SK-N-SH (cell line): ENCODE measurements at regions not wholly inside any gene's neighbourhood (a gene's known extent, or its start where the extent isn't known, plus 50 kb on each side); places are given as distances from the start of the nearest gene placed in this dataset.

Experiments
- CTCF ChIA-PET: fragments of 300-600, 350-600 bp; formaldehyde crosslinking; extraction: SDS; loops from one replicate; lab custom pipeline; 2021; lab: Yijun Ruan, JAX
- POLR2A ChIA-PET: fragments of 350-600 bp; sonication (Branson Sonifier 250); formaldehyde crosslinking; extraction: SDS; loops from one replicate; lab custom pipeline; 2020; ENCODE audit warnings: antibody characterized with exemption, inconsistent platforms; lab: Yijun Ruan, JAX
- DNase-seq: peaks from one replicate; pipeline ENCODE4 v3.0.0; 2012
- H2AFZ ChIP-seq: fragments of 200-600 bp; sonication (generic); 2 replicates; pipeline ENCODE4 v1.8.1; 2016; ENCODE audit warnings: antibody characterized with exemption, mild to moderate bottlenecking, low read depth
- H3F3A ChIP-seq: fragments of 200-600 bp; sonication (generic); replicated peaks from 2 replicates; pipeline ENCODE3; 2016; ENCODE audit warnings: antibody characterized with exemption, mild to moderate bottlenecking; ENCODE audit not compliant: insufficient read depth
- H3K27ac ChIP-seq, 2 experiments: fragments of 200-500 bp in 1 of 2; fragments of 200-600 bp in 1 of 2; sonication (Bioruptor generic) in 1 of 2; sonication (generic), shearing (Covaris generic) in 1 of 2; 2 replicates each; pipeline versions ENCODE4 v1.5.1 to v1.6.1; 2014 to 2016; ENCODE audit warnings: low read depth in 2 of 2, inconsistent platforms in 1 of 2, low read length in 1 of 2, mild to moderate bottlenecking in 1 of 2, mixed read lengths in 1 of 2
- H3K27me3 ChIP-seq: fragments of 200-600 bp; sonication (generic), shearing (Covaris generic); 2 replicates; pipeline ENCODE4 v1.6.1; 2016; ENCODE audit warnings: mixed run types; ENCODE audit not compliant: insufficient read depth
- H3K36me3 ChIP-seq, 2 experiments: fragments of 200-500 bp in 1 of 2; fragments of 200-600 bp in 1 of 2; sonication (Bioruptor generic) in 1 of 2; sonication (generic) in 1 of 2; replicated peaks in 1 of 2; 2 replicates each; pipeline versions ENCODE3 to v1.5.1; 2014 to 2016; ENCODE audit warnings: low read length in 1 of 2, mild to moderate bottlenecking in 1 of 2; ENCODE audit not compliant: insufficient read depth in 2 of 2, control insufficient read depth in 1 of 2
- H3K4me1 ChIP-seq, 2 experiments: fragments of 200-500 bp in 1 of 2; fragments of 200-600 bp in 1 of 2; sonication (Bioruptor generic) in 1 of 2; sonication (generic), shearing (Covaris generic) in 1 of 2; 2 replicates each; pipeline versions ENCODE4 v1.5.1 to v1.6.1; 2014 to 2016; ENCODE audit warnings: low read depth in 1 of 2, low read length in 1 of 2, mixed run types in 1 of 2; ENCODE audit not compliant: insufficient read depth in 2 of 2, control insufficient read depth in 1 of 2
- H3K4me2 ChIP-seq: fragments of 200-600 bp; sonication (generic), shearing (Covaris generic); 2 replicates; pipeline ENCODE4 v1.6.1; 2017; ENCODE audit warnings: mixed run types
- H3K4me3 ChIP-seq, 2 experiments: fragments of 200-500 bp in 1 of 2; fragments of 200-600 bp in 1 of 2; sonication (Bioruptor generic) in 1 of 2; sonication (generic), shearing (Covaris generic) in 1 of 2; 2 replicates each; pipeline versions ENCODE4 v1.5.1 to v1.8.1; 2014 to 2016; ENCODE audit warnings: low read depth in 2 of 2, inconsistent platforms in 1 of 2, low read length in 1 of 2, mild to moderate bottlenecking in 1 of 2, mixed read lengths in 1 of 2, moderate library complexity in 1 of 2
- H3K79me2 ChIP-seq: fragments of 200-600 bp; sonication (generic); 2 replicates; pipeline ENCODE4 v1.8.1; 2017; ENCODE audit warnings: mild to moderate bottlenecking; ENCODE audit not compliant: insufficient read depth
- H3K9ac ChIP-seq: fragments of 200-600 bp; sonication (generic); 2 replicates; pipeline ENCODE4 v1.6.1; 2017; ENCODE audit warnings: mixed run types
- H3K9me2 ChIP-seq: fragments of 200-600 bp; sonication (generic); 2 replicates; pipeline ENCODE4 v1.6.1; 2017; ENCODE audit warnings: mixed run types
- H3K9me3 ChIP-seq: fragments of 200-600 bp; sonication (generic); 2 replicates; pipeline ENCODE4 v1.6.1; 2017; ENCODE audit warnings: mixed run types, mild to moderate bottlenecking, moderate library complexity
- H4K20me1 ChIP-seq: fragments of 200-600 bp; sonication (generic); 2 replicates; pipeline ENCODE4 v1.6.1; 2017; ENCODE audit warnings: mild to moderate bottlenecking, mixed run types; ENCODE audit not compliant: insufficient read depth
- CHD2 ChIP-seq: fragments of 150-350 bp; IDR thresholded peaks from 2 replicates; pipeline ENCODE4 v1.6.1; 2018; ENCODE audit warnings: low read length; ENCODE audit not compliant: partially characterized antibody
- CTCF ChIP-seq: fragments of 200-600 bp; sonication (generic); IDR thresholded peaks from 2 replicates; pipeline ENCODE4 v1.6.1; 2017; ENCODE audit warnings: antibody characterized with exemption, mild to moderate bottlenecking, moderate library complexity
- EZH2phosphoT487 ChIP-seq: fragments of 200-600 bp; sonication (generic); IDR thresholded peaks from 2 replicates; pipeline ENCODE4 v1.6.1; 2017; ENCODE audit warnings: low read depth, mixed run types, mild to moderate bottlenecking, antibody characterized with exemption, moderate library complexity, borderline replicate concordance
- GABPA ChIP-seq: IDR thresholded peaks from 2 replicates; pipeline ENCODE4 v1.4.0; 2012; ENCODE audit warnings: low read depth, mild to moderate bottlenecking
- GATA2 ChIP-seq: sonication (generic); formaldehyde crosslinking; IDR thresholded peaks from 2 replicates; pipeline ENCODE4 v1.5.0; 2020; ENCODE audit warnings: mild to moderate bottlenecking, missing genetic modification reagents
- IRF3 ChIP-seq: fragments of 150-350 bp; IDR thresholded peaks from 2 replicates; pipeline ENCODE4 v1.6.1; 2016; ENCODE audit warnings: mild to moderate bottlenecking, low read depth, low read length
- NFIC ChIP-seq: IDR thresholded peaks from 2 replicates; pipeline ENCODE4 v1.4.0; 2012; ENCODE audit warnings: borderline replicate concordance
- NRF1 ChIP-seq: IDR thresholded peaks from 2 replicates; pipeline ENCODE4 v1.6.1; 2012; ENCODE audit warnings: low read depth, mild to moderate bottlenecking, low read length
- REST ChIP-seq: IDR thresholded peaks from 2 replicates; pipeline ENCODE4 v1.6.1; 2012; ENCODE audit warnings: mild to moderate bottlenecking, low read depth, low read length, moderate library complexity
- USF2 ChIP-seq: fragments of 150-350 bp; IDR thresholded peaks from 2 replicates; pipeline ENCODE4 v1.6.1; 2017; ENCODE audit warnings: antibody characterized with exemption, low read length, low read depth, borderline replicate concordance
- ZBTB33 ChIP-seq: IDR thresholded peaks from 2 replicates; pipeline ENCODE4 v1.4.0; 2012; ENCODE audit warnings: low read depth, borderline replicate concordance
- WGBS: methylation state at CpG from one replicate; pipeline ENCODE4 v1.1.6; 2017; ENCODE audit warnings: low lambda C conversion rate; 5-methylcytosine and 5-hydroxymethylcytosine counted together
- TF ChIP-seq, protein P1 (sequence below): IDR thresholded peaks from 2 replicates; pipeline ENCODE4 v1.4.0; 2012; ENCODE audit warnings: low read depth, borderline replicate concordance
- TF ChIP-seq, protein P2 (sequence below): IDR thresholded peaks from 2 replicates; pipeline ENCODE4 v1.4.0; 2012; ENCODE audit warnings: low read depth
- TF ChIP-seq, protein P3 (sequence below): IDR thresholded peaks from 2 replicates; pipeline ENCODE4; 2012

- H3K9me2 ChIP-seq = no peaks in the 10 kb centered on the region
- H3K4me2 ChIP-seq = no peak overlapping the region
- WGBS = 82% methylated on average over 7 of the region's 7 CpGs
- TF ChIP-seq NFIC (no peak), NRF1 (no peak), CHD2 (no peak)
- no peaks in the 10 kb centered on the region for H3K36me3 ChIP-seq
- H3K9me3 ChIP-seq = no peaks in the 10 kb centered on the region
- DNase-seq = no peak
- H3F3A ChIP-seq = peaks cover 21% of the 10 kb centered on the region
- no peaks in the 10 kb centered on the region for H4K20me1 ChIP-seq
- no peaks in the 10 kb centered on the region for H3K79me2 ChIP-seq
- POLR2A ChIA-PET = no interaction called here
- H3K9ac ChIP-seq = no peak overlapping the region
- peaks cover 5 to 16% of the 10 kb centered on the region in 2 experiments for H3K4me1 ChIP-seq
- H3K4me3 ChIP-seq = no peak overlapping the region
- CTCF ChIA-PET = no interaction called here
- H3K27ac ChIP-seq = no peak overlapping the region
- H2AFZ ChIP-seq = no peak overlapping the region
- H3K27me3 ChIP-seq = no peaks in the 10 kb centered on the region
These were observed 327.2 kb downstream of the DEPDC1B start for GRCh38 chr5:60372786-60373185.

GRCh38 chr5:60371065-60371464 lies 328.9 kb downstream of the DEPDC1B start:
- Histone ChIP-seq H3K27ac (peak overlapping the region in 1 of 2 experiments; percentile 67; a peak in 1 of 4 replicates), H3K9me2 (no peaks in the 10 kb centered on the region), H3K27me3 (no peaks in the 10 kb centered on the region), H3K9ac (no peak overlapping the region), H2AFZ (no peak overlapping the region), H3K79me2 (no peaks in the 10 kb centered on the region), H3F3A (peaks cover 13% of the 10 kb centered on the region), H3K9me3 (no peaks in the 10 kb centered on the region), H3K4me2 (peak overlapping the region; percentile 25; the same call in 1 of the 2 replicates), H4K20me1 (no peaks in the 10 kb centered on the region), H3K36me3 (no peaks in the 10 kb centered on the region), H3K4me1 (peaks cover 11 to 12% of the 10 kb centered on the region in 2 experiments), H3K4me3 (no peak overlapping the region)
- DNase-seq = no peak
- ChIA-PET POLR2A (no interaction called here), CTCF (interaction anchor here (0.6 to 2.5 kb wide), 8 partner anchors 10 to 561 kb away, joined by 3 to 9 read pairs (median 3); no protein-coding TSS in a partner anchor)
- WGBS = 89% methylated on average over 7 of the region's 7 CpGs
- TF ChIP-seq IRF3 = no peak
- TF ChIP-seq USF2 = no peak
- no peak for TF ChIP-seq CHD2
- no peak for TF ChIP-seq GATA2
- TF ChIP-seq, protein P1, sequence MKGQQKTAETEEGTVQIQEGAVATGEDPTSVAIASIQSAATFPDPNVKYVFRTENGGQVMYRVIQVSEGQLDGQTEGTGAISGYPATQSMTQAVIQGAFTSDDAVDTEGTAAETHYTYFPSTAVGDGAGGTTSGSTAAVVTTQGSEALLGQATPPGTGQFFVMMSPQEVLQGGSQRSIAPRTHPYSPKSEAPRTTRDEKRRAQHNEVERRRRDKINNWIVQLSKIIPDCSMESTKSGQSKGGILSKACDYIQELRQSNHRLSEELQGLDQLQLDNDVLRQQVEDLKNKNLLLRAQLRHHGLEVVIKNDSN = no peak
- TF ChIP-seq, protein P2, sequence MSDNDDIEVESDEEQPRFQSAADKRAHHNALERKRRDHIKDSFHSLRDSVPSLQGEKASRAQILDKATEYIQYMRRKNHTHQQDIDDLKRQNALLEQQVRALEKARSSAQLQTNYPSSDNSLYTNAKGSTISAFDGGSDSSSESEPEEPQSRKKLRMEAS = no peak
- TF ChIP-seq EZH2phosphoT487 = no peak
- no peak for TF ChIP-seq ZBTB33
- TF ChIP-seq REST = no peak
- TF ChIP-seq, protein P3, sequence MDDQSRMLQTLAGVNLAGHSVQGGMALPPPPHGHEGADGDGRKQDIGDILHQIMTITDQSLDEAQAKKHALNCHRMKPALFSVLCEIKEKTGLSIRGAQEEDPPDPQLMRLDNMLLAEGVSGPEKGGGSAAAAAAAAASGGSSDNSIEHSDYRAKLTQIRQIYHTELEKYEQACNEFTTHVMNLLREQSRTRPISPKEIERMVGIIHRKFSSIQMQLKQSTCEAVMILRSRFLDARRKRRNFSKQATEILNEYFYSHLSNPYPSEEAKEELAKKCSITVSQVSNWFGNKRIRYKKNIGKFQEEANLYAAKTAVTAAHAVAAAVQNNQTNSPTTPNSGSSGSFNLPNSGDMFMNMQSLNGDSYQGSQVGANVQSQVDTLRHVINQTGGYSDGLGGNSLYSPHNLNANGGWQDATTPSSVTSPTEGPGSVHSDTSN = no peak
- no peak for TF ChIP-seq CTCF
- TF ChIP-seq GABPA = no peak
